ENCODE measurements at regions not wholly inside any gene's neighbourhood (a gene's known extent, or its start where the extent isn't known, plus 50 kb on each side); places are given as distances from the start of the nearest gene placed in this dataset.

DNA sequence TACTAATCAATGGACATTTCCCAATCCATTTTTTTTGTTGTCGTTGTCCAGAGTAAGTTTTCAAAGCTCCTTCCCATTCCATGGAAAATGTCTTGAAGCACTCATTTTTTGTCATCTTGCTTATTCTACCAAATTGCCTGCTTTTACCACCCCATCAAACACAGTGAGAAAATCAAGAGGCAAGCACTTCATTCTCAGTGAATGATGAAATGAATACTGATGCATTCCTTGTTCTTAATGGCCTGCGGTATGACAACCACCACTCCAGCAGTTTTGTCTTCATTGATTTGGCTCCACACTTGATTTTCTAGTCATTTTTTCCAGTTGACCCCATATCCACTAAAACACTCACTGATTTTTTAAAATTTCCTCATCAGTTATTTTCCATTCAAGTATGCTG, 193.5 kb upstream of the ANKH start:
- BruUV-seq (replicated peaks): no TSS peak
- DNase-seq (ENCODE audit: low spot score): no peak
- ChIA-PET POLR2A (ENCODE audit: low non-redundant PET) (no interaction called here), CTCF (no interaction called here)
- intact Hi-C loops (cut with micrococcal nuclease; ENCODE audit: unreplicated experiment): no loop called here
- no peaks in the 10 kb centered on the region for H3K36me3 ChIP-seq (ENCODE audit: insufficient read depth, low read length, poor library complexity, severe bottlenecking)
- TF ChIP-seq, protein P1, sequence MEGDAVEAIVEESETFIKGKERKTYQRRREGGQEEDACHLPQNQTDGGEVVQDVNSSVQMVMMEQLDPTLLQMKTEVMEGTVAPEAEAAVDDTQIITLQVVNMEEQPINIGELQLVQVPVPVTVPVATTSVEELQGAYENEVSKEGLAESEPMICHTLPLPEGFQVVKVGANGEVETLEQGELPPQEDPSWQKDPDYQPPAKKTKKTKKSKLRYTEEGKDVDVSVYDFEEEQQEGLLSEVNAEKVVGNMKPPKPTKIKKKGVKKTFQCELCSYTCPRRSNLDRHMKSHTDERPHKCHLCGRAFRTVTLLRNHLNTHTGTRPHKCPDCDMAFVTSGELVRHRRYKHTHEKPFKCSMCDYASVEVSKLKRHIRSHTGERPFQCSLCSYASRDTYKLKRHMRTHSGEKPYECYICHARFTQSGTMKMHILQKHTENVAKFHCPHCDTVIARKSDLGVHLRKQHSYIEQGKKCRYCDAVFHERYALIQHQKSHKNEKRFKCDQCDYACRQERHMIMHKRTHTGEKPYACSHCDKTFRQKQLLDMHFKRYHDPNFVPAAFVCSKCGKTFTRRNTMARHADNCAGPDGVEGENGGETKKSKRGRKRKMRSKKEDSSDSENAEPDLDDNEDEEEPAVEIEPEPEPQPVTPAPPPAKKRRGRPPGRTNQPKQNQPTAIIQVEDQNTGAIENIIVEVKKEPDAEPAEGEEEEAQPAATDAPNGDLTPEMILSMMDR (conservative IDR thresholded peaks at IDR 0.05; ENCODE audit: low read depth, low read length): no peak
- TF ChIP-seq EZH2 (IDR thresholded peaks at IDR 0.05; ENCODE audit: borderline replicate concordance, low read depth, low read length, poor library complexity, severe bottlenecking): no peak
- no peaks in the 10 kb centered on the region for H3K4me1 ChIP-seq (ENCODE audit: insufficient read depth, low read length, poor library complexity, severe bottlenecking)
- no peak overlapping the region for H3K27ac ChIP-seq (ENCODE audit: low read depth, low read length, poor library complexity, severe bottlenecking)
- H3K27me3 ChIP-seq (replicated peaks; ENCODE audit: insufficient read depth, low read depth, low read length, poor library complexity): no peaks in the 10 kb centered on the region
- H3K9me3 ChIP-seq (ENCODE audit: low read depth, low read length, poor library complexity, severe bottlenecking): no peaks in the 10 kb centered on the region
- H3K4me3 ChIP-seq (ENCODE audit: low read depth, low read length, poor library complexity, severe bottlenecking): no peak overlapping the region

DNA sequence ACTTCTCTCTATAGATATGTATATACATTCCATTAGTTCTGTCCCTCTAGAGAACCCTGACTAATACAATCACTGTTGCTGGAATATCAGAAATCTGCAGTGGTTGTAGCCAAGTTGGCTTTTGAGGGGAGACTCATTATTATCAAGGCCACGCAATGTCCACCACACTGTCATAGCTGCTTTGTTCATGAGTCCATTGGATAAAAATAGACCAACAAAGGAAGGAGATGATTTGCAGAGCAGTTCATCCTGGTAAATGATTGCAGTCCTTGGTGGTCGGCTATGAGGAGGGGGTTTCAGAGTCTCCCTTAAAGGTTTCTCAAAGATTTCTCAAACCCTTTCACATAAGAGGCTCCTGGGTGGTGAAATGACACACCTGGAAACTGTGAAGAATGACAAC, 192.8 kb upstream of the ANKH start:
- no peaks in the 10 kb centered on the region for H3K4me1 ChIP-seq (ENCODE audit: insufficient read depth, low read length, poor library complexity, severe bottlenecking)
- H3K36me3 ChIP-seq (ENCODE audit: insufficient read depth, low read length, poor library complexity, severe bottlenecking): no peaks in the 10 kb centered on the region
- no peak overlapping the region for H3K4me3 ChIP-seq (ENCODE audit: low read depth, low read length, poor library complexity, severe bottlenecking)
- BruUV-seq (replicated peaks): no TSS peak
- no peak overlapping the region for H3K27ac ChIP-seq (ENCODE audit: low read depth, low read length, poor library complexity, severe bottlenecking)
- no peak for DNase-seq (ENCODE audit: low spot score)
- ChIA-PET POLR2A (ENCODE audit: low non-redundant PET) (no interaction called here), CTCF (no interaction called here)
- intact Hi-C loops (cut with micrococcal nuclease; ENCODE audit: unreplicated experiment): no loop called here
- no peaks in the 10 kb centered on the region for H3K9me3 ChIP-seq (ENCODE audit: low read depth, low read length, poor library complexity, severe bottlenecking)
- no peaks in the 10 kb centered on the region for H3K27me3 ChIP-seq (replicated peaks; ENCODE audit: insufficient read depth, low read depth, low read length, poor library complexity)
- TF ChIP-seq, protein P1 (conservative IDR thresholded peaks at IDR 0.05; ENCODE audit: low read depth, low read length): no peak
- TF ChIP-seq EZH2 (IDR thresholded peaks at IDR 0.05; ENCODE audit: borderline replicate concordance, low read depth, low read length, poor library complexity, severe bottlenecking): no peak

DNA sequence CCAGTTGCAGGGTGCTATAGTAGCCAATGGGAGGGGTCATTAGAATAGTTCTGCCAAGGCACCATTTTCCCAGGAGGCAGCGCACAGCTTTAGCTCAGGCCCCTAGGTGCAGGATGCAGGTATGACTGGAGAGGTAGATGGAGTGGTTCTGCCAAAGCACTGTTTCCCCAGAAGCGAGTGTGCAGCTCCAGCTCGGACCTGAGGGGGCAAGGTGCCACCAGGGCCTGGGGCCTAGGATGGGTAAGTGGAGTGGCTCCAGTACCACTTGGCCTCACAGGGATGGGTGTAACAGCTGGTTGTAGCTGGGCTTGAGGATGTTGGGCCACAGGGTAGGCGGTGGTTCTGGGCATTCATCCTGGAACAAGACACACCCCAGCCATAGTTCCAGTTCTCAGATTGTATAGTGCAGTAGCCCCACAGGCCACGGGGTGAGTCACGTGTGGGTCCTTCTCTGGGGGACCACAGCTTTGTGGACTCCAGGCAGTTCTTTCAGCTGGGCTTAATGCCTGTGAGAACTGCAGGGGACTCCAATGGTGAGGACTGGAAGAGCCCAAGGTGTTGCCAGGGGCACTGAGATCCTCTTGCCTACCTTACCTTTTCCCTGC, 185.5 kb upstream of the ANKH start:
- ChIA-PET CTCF (interaction anchor here (0.6 kb wide), 1 partner anchor 42 kb away, joined by 4 read pairs; no protein-coding TSS in a partner anchor), POLR2A (ENCODE audit: low non-redundant PET) (no interaction called here)
- H3K4me3 ChIP-seq (ENCODE audit: low read depth, low read length, poor library complexity, severe bottlenecking): no peak overlapping the region
- no peaks in the 10 kb centered on the region for H3K4me1 ChIP-seq (ENCODE audit: insufficient read depth, low read length, poor library complexity, severe bottlenecking)
- no TSS peak for BruUV-seq (replicated peaks)
- intact Hi-C loops (cut with micrococcal nuclease; ENCODE audit: unreplicated experiment): no loop called here
- DNase-seq (ENCODE audit: low spot score): no peak
- H3K27ac ChIP-seq (ENCODE audit: low read depth, low read length, poor library complexity, severe bottlenecking): no peak overlapping the region
- no peaks in the 10 kb centered on the region for H3K9me3 ChIP-seq (ENCODE audit: low read depth, low read length, poor library complexity, severe bottlenecking)
- TF ChIP-seq, protein P1 (conservative IDR thresholded peaks at IDR 0.05; ENCODE audit: low read depth, low read length): no peak
- TF ChIP-seq EZH2 (IDR thresholded peaks at IDR 0.05; ENCODE audit: borderline replicate concordance, low read depth, low read length, poor library complexity, severe bottlenecking): no peak
- H3K27me3 ChIP-seq (replicated peaks; ENCODE audit: insufficient read depth, low read depth, low read length, poor library complexity): no peaks in the 10 kb centered on the region
- no peaks in the 10 kb centered on the region for H3K36me3 ChIP-seq (ENCODE audit: insufficient read depth, low read length, poor library complexity, severe bottlenecking)
